ENCODE measurements at regions not wholly inside any gene's neighbourhood (a gene's known extent, or its start where the extent isn't known, plus 50 kb on each side); places are given as distances from the start of the nearest gene placed in this dataset.
"Not testable (repeated sequence)": the region's sequence is repeated elsewhere in the genome, so short reads cannot be mapped to it uniquely, and the experiment has no call there.

DNA sequence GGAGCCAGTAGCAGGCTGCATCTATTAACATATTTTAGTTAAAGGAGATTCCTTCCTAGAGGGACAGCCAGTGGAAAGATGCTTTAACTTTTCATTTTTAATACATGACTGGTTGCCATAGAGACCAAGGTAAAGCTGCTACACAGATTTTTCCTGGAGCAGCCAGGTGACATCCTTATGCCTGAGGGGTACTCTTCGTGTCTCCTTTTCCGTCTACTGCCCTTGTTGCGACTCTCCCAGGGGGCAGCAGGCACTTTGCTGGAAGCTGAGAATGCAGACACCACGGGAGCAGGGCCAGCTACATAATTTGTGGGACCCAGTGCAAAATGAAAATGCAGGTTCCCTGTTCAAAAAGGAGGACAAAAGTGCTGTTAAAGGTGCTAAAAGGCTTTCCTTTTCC, 340.4 kb downstream of the CEP170 start:
- not testable (repeated sequence) for DNase-seq (ENCODE audit: low read depth)

DNA sequence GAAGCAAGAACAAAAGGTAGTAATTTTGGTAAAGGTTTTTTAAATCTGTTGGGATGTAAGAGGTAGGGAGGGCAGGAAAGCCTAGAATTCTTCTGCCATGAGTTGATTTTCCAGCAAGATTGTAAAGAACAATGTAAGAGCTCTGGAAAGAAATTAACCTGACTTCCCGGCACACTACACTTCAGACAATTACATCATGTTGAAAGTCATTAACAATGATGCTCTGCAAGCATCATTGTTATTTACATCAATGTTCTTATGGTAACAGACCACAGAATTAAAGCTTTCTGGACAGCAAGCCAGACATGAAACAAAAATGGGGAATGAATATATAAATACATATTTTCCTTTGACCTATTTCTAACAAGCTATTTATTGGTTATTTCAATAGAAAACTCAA, 342.2 kb downstream of the CEP170 start:
- DNase-seq (ENCODE audit: low read depth): not testable (repeated sequence)

DNA sequence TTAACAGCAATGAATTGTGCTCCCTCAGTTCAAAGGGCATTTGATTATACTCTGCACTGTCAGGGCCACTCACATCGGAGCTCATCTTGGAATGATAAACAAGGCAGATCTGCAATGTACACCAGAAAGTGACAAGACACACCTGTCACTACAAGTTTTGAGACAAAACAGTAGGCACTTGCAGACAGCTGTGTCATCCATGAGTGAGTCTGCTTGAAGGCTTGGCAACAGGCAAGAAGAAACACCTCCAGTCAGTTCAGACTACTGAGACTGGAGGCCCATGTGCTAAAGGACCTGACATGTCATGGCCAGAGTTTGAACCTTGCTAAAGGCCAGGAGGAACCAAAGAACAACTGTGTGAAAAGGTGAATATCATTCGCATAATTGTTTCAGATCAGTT, 354.5 kb downstream of the CEP170 start:
- not testable (repeated sequence) for DNase-seq (ENCODE audit: low read depth)

GRCh38 chr1:242890192-242890741, 364.8 kb downstream of the CEP170 start:
- DNase-seq (ENCODE audit: low read depth): peak; percentile 37

DNA sequence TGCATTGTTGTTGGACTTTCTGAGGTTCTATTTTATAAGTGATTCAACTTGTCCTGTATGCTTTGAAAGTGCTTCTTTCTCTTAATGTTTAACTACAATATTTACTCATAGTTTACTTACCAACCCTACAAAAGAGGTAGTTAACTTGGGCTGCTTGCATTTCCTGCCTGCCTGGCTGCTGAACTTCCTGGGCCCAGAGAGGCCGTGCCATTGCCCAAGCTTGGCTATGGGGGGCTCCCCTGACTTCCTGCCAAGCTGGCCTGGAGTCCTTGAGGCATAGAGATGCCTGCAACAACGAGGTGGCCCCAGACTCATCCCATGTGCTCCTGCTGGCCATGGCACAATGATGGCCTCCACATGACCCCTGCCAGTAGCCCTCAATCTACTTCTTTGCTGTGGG, 361.6 kb upstream of the PLD5 start:
- DNase-seq (ENCODE audit: low read depth): no peak

GRCh38 chr1:242880022-242880421, 355.5 kb upstream of the PLD5 start:
- DNase-seq (ENCODE audit: low read depth): not testable (repeated sequence)

- DNase-seq (ENCODE audit: low read depth): no peak
Measured at GRCh38 chr1:242877743-242878142, 353.2 kb upstream of the PLD5 start.

GRCh38 chr1:242877229-242877628, 352.7 kb upstream of the PLD5 start:
- no peak for DNase-seq (ENCODE audit: low read depth)

- no peak for DNase-seq (ENCODE audit: low read depth)
Measured at GRCh38 chr1:242876030-242876429, 351.5 kb upstream of the PLD5 start.

- no peak for DNase-seq (ENCODE audit: low read depth)
Measured at GRCh38 chr1:242873661-242874060, 349.2 kb upstream of the PLD5 start.

DNA sequence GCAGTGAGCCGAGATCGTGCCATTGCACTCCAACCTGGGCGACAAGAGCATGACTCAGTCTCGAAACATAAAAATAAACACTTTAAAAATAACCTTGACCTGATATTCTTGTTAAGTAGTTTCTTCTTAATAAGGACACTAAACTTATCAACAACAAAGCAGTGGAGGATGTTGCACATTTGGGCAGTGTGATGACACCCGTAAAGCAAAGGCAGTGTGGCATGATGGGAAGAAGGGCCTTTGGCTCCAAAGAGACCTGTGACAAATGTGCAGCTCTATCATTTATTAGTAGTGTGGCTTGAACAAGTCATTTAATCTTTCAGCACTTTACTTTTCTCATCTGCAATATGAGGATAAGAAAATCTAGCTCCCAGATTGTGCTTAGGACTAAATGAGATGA, 348.0 kb upstream of the PLD5 start:
- no peak for DNase-seq (ENCODE audit: low read depth)

GRCh38 chr1:242871471-242872030, 347.1 kb upstream of the PLD5 start:
- DNase-seq (ENCODE audit: low read depth): no peak

GRCh38 chr1:242870966-242871365, 346.5 kb upstream of the PLD5 start:
- no peak for DNase-seq (ENCODE audit: low read depth)

DNA sequence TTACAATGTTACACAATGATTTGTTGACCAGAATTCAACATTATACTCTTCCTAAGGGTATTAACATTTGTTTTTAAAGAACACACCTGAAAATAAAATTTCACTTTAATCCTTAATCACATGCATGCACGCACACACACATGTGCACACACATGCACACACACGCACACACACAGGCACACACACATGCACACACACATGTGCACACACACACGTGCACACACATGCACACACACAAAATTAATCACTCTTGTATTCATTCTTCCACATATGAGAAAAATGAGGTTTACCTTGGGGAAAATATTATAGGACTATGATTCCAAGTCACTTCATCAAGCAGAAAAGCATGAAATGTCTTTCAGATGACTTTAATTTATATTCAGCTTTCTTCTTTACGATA, 331.8 kb upstream of the PLD5 start:
- DNase-seq (ENCODE audit: low read depth): no peak

GRCh38 chr1:242854466-242854865, 330.0 kb upstream of the PLD5 start:
- peak; percentile 46 for DNase-seq (ENCODE audit: low read depth)

DNA sequence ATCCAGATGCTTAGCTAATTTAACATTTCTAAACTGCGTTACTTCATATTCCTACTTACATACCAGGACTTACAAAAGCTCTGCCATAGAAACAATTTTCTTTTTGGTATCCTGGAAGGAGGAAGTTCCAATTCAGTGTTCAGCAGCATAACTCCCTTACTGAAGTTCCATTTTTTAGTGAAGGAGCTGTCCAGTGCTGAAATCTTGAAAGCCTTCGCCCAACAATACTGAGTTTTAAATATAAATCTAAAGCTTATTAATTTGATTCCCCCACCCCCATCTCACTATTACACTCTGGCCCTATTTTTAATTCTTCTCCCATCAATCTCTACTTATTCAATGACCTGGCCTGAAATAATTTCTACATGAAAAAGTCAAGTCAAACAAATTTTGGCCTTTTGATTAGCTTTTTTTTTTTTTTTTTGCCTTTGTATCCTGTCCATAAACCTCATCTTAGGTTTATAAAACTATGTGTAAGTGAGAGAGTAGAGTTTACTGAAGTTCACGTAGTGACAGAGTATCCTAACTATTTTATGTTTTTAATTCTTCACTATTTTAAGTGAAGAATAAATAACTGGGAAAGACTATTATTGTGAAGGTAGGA, 323.0 kb upstream of the PLD5 start:
- DNase-seq (ENCODE audit: low read depth): peak; percentile 52

- DNase-seq (ENCODE audit: low read depth): no peak
Measured at GRCh38 chr1:242842094-242842493, 317.6 kb upstream of the PLD5 start.

DNA sequence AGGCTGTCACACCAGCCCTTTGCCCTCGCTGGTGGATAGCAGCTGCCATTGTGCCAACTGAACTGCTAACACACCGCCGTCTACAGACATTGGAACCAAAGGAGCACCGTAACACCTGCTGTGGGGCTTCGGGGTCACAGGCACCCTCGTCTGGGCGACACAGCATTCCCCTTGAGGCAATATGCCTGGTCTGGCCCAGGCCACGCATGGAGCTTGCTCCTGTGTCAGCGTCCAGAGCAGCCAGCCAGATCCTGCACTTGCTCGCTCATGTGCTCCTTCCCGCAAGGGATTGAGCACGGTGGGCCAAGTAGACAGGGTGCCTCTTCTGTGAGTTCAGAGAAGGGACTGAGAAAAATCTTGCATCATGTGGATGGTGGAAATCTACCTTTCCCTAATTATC, 314.6 kb upstream of the PLD5 start:
- no peak for DNase-seq (ENCODE audit: low read depth)

DNA sequence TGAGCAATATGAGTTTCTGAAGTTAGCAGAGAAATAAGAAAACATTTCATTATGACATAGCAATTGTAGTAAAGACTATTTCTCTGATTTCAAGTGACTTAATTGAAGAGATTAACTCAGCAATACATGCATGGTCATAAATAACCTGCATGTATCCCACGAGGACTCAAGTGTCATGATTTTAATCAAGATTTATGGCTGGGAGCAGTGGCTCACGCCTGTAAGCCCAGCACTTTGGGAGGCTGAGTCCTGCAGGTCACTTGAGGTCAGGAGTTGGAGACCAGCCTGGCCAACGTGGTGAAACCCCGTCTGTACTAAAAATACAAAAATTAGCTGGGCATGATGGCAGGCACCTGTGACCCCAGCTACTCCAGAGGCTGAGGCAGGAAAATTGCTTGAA, 311.9 kb upstream of the PLD5 start:
- DNase-seq (ENCODE audit: low read depth): no peak

DNA sequence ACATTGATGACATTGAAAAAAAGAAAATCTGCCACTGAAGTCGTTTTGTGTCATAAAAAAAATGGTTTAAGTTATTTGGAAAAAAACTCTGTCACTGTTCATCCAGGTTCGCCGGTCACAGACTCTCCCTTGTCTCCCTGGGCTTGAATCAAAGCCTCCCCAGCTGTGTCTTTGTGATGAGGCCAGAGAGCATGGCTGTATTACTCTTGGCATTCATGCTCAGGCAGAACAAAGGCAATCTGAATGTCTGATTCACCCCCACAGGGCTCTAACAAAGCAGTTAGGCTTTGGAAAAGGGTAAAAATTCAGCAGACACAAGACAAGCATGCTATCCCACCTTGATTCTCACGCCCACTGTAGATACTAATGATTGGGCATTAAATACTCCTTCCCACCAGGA, 304.3 kb upstream of the PLD5 start:
- DNase-seq (ENCODE audit: low read depth): no peak

- no peak for DNase-seq (ENCODE audit: low read depth)
Measured at GRCh38 chr1:242828199-242828598, 303.7 kb upstream of the PLD5 start.

DNA sequence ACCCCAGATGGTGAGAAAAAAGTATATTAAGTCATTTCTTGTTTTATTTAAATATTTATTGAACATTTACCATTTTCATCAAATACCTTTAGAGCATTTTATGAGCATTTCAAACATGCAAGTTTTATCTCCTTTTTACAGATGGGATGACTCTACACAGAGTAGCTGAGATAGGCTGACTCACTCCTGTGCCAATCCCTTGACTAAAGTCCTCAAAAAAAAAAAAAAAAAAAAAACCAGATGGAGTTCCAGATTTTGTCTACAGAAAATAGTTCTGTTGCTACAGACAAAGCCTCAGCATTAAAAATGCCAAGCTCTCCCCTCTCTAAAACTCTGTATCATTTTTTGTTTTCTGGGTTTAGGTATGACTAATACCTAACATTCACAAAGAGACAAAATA, 303.0 kb upstream of the PLD5 start:
- peak; percentile 28 for DNase-seq (ENCODE audit: low read depth)

DNA sequence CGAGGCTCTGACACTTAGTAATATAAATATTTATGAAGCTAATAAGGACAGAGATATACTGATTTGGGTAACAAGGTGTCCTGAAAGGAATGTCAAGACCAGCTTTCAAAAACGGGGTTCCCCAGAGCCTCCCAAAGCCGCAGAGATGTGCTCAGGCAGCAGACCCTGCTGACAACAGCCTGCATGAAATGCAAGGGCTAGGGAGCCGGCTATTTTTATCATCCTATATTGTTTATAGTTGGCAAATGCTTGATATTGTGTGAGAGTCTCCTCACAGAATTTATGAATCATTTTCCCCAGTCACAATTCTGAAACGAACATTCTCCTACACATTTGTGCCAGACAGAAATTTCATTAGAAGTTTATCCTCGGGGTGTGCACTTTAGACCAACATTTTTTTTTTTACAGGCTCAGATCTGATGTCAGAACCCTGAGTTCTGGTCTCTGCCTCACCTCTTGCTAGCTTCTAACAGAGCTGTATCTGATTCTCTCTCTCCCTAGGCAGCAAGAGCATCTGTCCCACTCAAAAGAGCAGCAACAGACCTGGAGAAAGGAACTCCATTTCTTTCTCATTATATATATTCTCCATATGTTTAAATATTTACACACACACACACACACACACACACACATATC, 302.3 kb upstream of the PLD5 start:
- DNase-seq (ENCODE audit: low read depth): peak; percentile 14

Data from myocyte (in vitro differentiated cells).